SK-N-SH (cell line): ENCODE measurements at regions not wholly inside any gene's neighbourhood (a gene's known extent, or its start where the extent isn't known, plus 50 kb on each side); places are given as distances from the start of the nearest gene placed in this dataset.

Source experiments
- CTCF ChIP-seq: fragments of 200-600 bp; sonication (generic); IDR thresholded peaks from 2 replicates; pipeline ENCODE4 v1.6.1; 2017; ENCODE audit warnings: antibody characterized with exemption, mild to moderate bottlenecking, moderate library complexity
- ELF1 ChIP-seq: IDR thresholded peaks from 2 replicates; pipeline ENCODE4 v1.4.0; 2012
- EZH2phosphoT487 ChIP-seq: fragments of 200-600 bp; sonication (generic); IDR thresholded peaks from 2 replicates; pipeline ENCODE4 v1.6.1; 2017; ENCODE audit warnings: low read depth, mixed run types, mild to moderate bottlenecking, antibody characterized with exemption, moderate library complexity, borderline replicate concordance
- NRF1 ChIP-seq: IDR thresholded peaks from 2 replicates; pipeline ENCODE4 v1.6.1; 2012; ENCODE audit warnings: low read depth, mild to moderate bottlenecking, low read length
- POLR2AphosphoS5 ChIP-seq: IDR thresholded peaks from 2 replicates; pipeline ENCODE4 v1.6.1; 2012; ENCODE audit warnings: low read depth, low read length
- SMC3 ChIP-seq: IDR thresholded peaks from 2 replicates; pipeline ENCODE4 v1.6.1; 2012; ENCODE audit warnings: low read depth, low read length, improper control_type of control experiment
- TCF12 ChIP-seq: IDR thresholded peaks from 2 replicates; pipeline ENCODE4 v1.4.0; 2012
- TF ChIP-seq, protein P1 (sequence below): IDR thresholded peaks from 2 replicates; pipeline ENCODE4; 2012
- TF ChIP-seq, protein P2 (sequence below): IDR thresholded peaks from 2 replicates; pipeline ENCODE4 v1.6.1; 2012; ENCODE audit warnings: mild to moderate bottlenecking, low read depth, low read length, moderate library complexity
- TF ChIP-seq, protein P3 (sequence below): IDR thresholded peaks from 2 replicates; pipeline ENCODE4 v1.4.0; 2012; ENCODE audit warnings: low read depth

DNA sequence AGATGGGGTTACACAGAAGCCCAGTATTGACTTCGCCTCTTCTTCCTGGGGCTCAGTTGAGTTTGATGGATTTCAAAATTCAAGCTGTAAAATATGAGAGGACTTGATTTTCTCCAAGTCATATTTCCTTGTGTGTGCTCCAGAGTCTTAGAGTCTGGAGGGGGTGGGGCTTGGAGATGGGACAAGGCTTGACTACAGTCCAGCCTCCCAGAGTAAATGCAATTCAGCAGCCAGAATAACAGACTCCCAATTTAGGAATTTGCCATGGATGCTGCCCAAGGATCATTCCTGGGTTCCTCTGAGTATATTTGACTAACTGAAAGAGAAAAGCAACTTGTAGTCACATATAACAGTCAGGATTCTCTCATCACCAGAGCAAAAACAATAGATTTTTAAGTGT is 53.7 kb upstream of the RBPJ start:
- TF ChIP-seq CTCF (no peak), TCF12 (no peak), POLR2AphosphoS5 (no peak), ELF1 (no peak), NRF1 (no peak), EZH2phosphoT487 (no peak), SMC3 (no peak)
- TF ChIP-seq, protein P1, sequence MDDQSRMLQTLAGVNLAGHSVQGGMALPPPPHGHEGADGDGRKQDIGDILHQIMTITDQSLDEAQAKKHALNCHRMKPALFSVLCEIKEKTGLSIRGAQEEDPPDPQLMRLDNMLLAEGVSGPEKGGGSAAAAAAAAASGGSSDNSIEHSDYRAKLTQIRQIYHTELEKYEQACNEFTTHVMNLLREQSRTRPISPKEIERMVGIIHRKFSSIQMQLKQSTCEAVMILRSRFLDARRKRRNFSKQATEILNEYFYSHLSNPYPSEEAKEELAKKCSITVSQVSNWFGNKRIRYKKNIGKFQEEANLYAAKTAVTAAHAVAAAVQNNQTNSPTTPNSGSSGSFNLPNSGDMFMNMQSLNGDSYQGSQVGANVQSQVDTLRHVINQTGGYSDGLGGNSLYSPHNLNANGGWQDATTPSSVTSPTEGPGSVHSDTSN = no peak
- TF ChIP-seq, protein P2, sequence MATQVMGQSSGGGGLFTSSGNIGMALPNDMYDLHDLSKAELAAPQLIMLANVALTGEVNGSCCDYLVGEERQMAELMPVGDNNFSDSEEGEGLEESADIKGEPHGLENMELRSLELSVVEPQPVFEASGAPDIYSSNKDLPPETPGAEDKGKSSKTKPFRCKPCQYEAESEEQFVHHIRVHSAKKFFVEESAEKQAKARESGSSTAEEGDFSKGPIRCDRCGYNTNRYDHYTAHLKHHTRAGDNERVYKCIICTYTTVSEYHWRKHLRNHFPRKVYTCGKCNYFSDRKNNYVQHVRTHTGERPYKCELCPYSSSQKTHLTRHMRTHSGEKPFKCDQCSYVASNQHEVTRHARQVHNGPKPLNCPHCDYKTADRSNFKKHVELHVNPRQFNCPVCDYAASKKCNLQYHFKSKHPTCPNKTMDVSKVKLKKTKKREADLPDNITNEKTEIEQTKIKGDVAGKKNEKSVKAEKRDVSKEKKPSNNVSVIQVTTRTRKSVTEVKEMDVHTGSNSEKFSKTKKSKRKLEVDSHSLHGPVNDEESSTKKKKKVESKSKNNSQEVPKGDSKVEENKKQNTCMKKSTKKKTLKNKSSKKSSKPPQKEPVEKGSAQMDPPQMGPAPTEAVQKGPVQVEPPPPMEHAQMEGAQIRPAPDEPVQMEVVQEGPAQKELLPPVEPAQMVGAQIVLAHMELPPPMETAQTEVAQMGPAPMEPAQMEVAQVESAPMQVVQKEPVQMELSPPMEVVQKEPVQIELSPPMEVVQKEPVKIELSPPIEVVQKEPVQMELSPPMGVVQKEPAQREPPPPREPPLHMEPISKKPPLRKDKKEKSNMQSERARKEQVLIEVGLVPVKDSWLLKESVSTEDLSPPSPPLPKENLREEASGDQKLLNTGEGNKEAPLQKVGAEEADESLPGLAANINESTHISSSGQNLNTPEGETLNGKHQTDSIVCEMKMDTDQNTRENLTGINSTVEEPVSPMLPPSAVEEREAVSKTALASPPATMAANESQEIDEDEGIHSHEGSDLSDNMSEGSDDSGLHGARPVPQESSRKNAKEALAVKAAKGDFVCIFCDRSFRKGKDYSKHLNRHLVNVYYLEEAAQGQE = no peak
- TF ChIP-seq, protein P3, sequence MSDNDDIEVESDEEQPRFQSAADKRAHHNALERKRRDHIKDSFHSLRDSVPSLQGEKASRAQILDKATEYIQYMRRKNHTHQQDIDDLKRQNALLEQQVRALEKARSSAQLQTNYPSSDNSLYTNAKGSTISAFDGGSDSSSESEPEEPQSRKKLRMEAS = no peak
